ENCODE measurements at regions not wholly inside any gene's neighbourhood (a gene's known extent, or its start where the extent isn't known, plus 50 kb on each side); places are given as distances from the start of the nearest gene placed in this dataset.

DNA sequence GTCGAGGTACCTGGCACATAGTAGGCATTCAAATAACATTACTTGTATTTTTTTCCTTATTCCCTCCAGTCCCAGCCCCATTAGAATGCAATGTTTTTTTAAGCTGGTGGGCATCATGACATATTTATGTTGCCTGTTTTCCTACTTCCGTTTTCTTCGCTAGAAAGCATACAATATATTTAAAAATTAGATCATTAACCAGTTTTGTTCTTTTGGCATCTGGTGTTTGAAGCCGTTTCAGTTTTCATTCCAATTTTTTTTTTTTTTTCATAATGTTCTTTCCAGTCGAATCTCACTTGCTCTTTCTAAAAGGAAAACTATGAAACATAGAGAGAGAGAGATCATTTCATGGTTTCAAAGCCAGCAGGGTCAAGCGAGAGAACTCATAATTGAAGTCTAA, 228.3 kb upstream of the C9orf72 start:
- no peak for TF ChIP-seq NFIC (IDR thresholded peaks at IDR 0.05; ENCODE audit: low read depth, low read length)
- no peak for TF ChIP-seq BMI1 (IDR thresholded peaks at IDR 0.05; ENCODE audit: borderline replicate concordance)
- TF ChIP-seq SKIL (IDR thresholded peaks at IDR 0.05; ENCODE audit: low read depth, poor library complexity, severe bottlenecking) = no peak
